ENCODE measurements at regions not wholly inside any gene's neighbourhood (a gene's known extent, or its start where the extent isn't known, plus 50 kb on each side); places are given as distances from the start of the nearest gene placed in this dataset.
"Not testable (repeated sequence)": the region's sequence is repeated elsewhere in the genome, so short reads cannot be mapped to it uniquely, and the experiment has no call there.

DNA sequence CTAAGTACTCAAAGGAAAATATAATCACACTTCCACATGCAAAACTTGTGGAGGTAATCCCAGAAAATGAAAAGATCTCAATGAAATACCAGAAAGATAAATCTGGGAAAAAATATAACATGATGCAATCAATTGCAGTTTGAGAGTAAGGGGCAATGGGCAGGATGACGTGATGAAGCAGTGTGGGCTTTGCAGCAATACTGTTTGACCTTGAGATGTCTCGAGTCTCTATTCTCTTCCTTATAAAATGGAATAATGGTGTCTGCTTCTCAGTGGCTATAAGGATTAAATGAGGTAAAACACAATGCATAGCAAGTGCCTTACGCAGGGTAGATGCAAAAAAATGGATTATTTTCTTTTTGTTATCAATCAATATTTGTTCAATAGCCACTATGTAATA lies 447.5 kb downstream of the BUD13 start:
- no peaks in the 10 kb centered on the region for H3K4me1 Mint-ChIP-seq
- H3K9me3 Mint-ChIP-seq, result no peaks in the 10 kb centered on the region
- H3K27ac Mint-ChIP-seq, result no peak overlapping the region
- no peak overlapping the region for H3K4me3 Mint-ChIP-seq
- DNase-seq (no peak), ATAC-seq (no peak)
- H3K27me3 Mint-ChIP-seq, result peaks cover 9% of the 10 kb centered on the region

DNA sequence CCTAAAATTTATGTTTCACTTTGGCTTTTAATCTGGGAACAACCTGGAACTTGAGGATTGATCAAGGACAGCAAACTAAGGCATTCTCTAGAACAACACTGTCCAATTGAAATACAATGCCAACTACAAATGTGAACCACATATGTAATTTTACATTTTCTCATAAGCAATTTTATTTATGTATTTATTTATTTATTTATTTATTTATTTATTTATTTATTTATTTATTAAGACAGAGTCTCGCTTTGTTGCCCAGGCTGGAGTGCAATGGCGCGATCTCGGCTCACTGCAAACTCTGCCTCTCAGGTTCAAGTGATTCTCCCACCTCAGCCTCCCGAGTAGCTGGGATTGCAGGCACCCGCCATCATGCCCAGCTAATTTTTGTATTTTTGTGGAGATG lies 448.7 kb downstream of the BUD13 start:
- H3K27me3 Mint-ChIP-seq, H3K27ac Mint-ChIP-seq, H3K9me3 Mint-ChIP-seq, H3K4me3 Mint-ChIP-seq, DNase-seq, H3K4me1 Mint-ChIP-seq, ATAC-seq: not testable (repeated sequence)

DNA sequence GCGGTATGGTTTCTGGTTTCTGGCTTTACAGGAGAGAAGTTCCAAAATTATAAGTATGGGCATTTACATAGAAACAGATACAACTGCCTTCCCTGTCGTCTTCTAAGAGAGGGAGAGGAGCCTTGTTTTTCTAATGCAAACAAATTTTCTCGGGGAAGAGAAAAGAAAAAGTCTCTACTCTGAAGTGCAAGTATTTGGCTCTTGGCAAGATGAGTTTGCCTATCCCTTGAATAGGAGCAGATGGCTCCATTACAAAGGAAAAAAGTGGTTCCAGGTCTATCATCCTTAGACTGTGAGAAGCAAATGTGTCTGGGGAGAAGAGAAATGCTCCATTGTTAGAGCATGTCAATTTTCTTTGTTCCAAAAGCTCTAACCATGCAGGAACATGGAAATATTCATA lies 455.6 kb downstream of the BUD13 start:
- Mint-ChIP-seq H3K27ac (no peak overlapping the region), H3K9me3 (no peaks in the 10 kb centered on the region), H3K27me3 (peaks cover 38% of the 10 kb centered on the region), H3K4me3 (no peak overlapping the region), H3K4me1 (no peaks in the 10 kb centered on the region)
- ATAC-seq (no peak), DNase-seq (no peak)

DNA sequence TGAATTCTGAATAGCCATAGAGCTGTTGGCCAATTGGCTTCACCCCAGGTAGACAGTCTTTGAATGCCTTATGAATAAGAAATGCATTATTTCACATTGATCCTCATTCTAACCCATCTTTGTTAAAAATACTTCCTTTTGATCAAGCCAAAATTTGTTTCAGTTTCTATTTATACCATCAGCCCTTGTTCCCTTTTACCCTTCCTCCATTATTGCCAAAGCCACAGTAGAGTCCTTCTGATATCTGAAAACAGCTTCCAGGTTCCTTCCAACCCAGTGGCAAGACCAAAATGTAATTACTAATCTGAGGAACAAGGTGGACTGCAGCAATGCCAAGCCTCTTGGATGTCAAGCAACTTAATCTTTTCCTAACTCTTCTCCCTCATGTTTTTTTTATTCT lies 458.8 kb downstream of the BUD13 start:
- ATAC-seq (no peak), DNase-seq (no peak)
- peaks cover 49% of the 10 kb centered on the region for H3K27me3 Mint-ChIP-seq
- H3K4me3 Mint-ChIP-seq, result no peak overlapping the region
- no peaks in the 10 kb centered on the region for H3K4me1 Mint-ChIP-seq
- H3K27ac Mint-ChIP-seq, result peak overlapping the region in 1 of 2 donors; percentile 85
- H3K9me3 Mint-ChIP-seq, result peaks cover 0 to 6% of the 10 kb centered on the region in 2 donors

DNA sequence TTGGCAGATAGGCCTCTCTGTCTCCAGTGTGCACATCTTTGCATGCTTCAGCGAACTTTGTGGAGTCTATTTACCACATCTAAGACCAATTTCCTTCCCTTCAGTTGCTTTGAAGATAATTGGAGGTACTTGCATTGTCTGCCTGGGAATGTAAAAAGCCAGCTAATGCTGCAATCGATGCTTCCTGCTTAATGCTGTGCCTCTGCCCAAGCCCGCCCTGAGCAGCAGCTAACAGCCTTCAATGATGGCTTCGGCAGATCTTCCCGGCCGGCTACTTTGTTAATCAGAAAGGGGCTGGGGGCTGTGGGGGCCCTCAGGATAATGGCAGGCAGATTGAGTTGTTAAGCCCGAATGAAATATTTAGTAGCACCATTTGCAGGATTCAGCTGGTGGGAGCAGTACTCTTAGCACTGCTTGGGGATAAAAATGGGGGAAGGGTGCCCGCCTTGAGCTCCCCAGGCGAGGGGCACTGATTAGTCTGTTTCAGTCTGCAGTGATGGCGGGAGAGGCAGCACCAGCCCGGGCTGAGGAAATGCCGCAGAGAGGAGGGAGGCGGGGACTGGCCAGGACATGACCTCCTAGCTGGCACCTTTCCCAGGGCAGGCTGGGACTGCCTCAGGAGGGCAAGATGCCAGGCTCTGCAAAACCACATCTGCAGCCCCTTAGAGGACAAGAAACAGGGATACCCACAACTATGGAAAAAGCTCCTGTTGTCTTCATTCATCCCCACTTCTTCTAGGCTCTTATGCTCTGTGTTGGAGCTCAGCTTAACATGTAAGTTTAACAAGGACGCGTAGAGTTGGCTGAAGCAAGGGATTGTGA lies 460.0 kb downstream of the BUD13 start:
- Mint-ChIP-seq H3K27me3 (peaks cover 49% of the 10 kb centered on the region), H3K4me3 (no peak overlapping the region), H3K27ac (no peak overlapping the region), H3K9me3 (peaks cover 0 to 6% of the 10 kb centered on the region in 2 donors), H3K4me1 (no peaks in the 10 kb centered on the region)
- ATAC-seq (no peak), DNase-seq (no peak)

DNA sequence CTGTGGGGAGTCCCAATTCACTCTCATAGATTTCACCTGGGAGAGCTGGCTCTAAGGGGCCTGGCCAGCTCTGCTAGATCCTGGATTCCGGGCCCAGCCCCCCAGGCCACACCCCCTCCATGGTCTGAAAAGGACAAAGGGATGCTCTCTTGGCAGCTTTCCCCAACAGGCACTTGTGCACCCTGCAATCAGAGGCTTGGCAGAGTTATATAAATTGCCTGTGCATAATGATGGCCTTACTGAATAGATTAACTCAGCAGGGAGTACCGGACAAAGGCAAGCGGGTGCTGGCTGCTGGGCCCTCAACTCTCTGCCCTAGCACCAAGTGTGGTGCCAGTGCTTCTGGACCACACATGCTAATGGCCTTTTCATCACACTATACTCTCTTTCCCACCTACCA lies 461.6 kb downstream of the BUD13 start:
- Mint-ChIP-seq H3K4me3 (no peak overlapping the region), H3K4me1 (no peaks in the 10 kb centered on the region), H3K27me3 (peaks cover 46% of the 10 kb centered on the region), H3K9me3 (peaks cover 0 to 6% of the 10 kb centered on the region in 2 donors), H3K27ac (no peak overlapping the region)
- DNase-seq, result no peak
- no peak for ATAC-seq

DNA sequence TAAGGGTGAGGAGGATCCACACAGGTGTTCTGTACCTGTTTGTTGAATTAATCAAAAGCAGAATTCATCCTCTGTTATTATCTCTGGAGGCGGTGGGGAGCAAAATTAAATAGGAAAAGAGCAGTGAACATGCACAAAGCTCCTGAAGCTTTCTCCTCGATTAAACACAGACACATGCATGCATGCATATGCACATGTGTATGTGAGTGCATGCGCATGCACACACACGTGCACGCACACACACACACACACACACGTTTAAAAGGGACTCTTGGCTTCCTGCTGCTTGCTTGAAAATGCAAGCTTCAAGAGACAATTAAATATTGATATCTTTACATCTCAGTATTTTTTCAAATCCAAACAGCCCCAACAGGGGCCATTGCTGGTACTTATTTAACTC lies 462.1 kb downstream of the BUD13 start:
- H3K27ac Mint-ChIP-seq, result no peak overlapping the region
- no peaks in the 10 kb centered on the region for H3K4me1 Mint-ChIP-seq
- DNase-seq (no peak), ATAC-seq (no peak)
- peaks cover 0 to 6% of the 10 kb centered on the region in 2 donors for H3K9me3 Mint-ChIP-seq
- H3K4me3 Mint-ChIP-seq, result no peak overlapping the region
- H3K27me3 Mint-ChIP-seq, result peaks cover 48% of the 10 kb centered on the region

DNA sequence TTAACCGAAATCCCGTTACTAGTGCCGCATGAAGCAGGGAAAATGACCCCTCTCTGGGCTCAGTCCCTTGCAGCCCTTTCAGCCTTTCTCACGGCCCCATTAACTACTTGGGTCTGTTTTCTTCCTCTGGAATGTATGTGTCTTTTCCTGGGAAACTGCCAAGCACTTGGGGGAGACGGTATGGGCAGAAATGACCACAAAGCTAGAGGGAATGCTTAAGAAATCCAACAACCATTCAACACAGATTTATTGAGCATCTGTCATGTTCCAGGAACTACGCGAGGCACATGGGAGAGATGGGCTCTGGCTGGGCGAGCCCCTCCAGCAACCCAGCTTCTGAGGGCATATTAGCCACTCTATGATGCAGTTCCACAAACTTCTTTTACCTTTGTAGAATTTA lies 462.6 kb downstream of the BUD13 start:
- H3K4me3 Mint-ChIP-seq, result no peak overlapping the region
- DNase-seq (no peak), ATAC-seq (no peak)
- H3K27ac Mint-ChIP-seq, result no peak overlapping the region
- H3K9me3 Mint-ChIP-seq, result peaks cover 0 to 6% of the 10 kb centered on the region in 2 donors
- no peaks in the 10 kb centered on the region for H3K4me1 Mint-ChIP-seq
- peaks cover 48% of the 10 kb centered on the region for H3K27me3 Mint-ChIP-seq

DNA sequence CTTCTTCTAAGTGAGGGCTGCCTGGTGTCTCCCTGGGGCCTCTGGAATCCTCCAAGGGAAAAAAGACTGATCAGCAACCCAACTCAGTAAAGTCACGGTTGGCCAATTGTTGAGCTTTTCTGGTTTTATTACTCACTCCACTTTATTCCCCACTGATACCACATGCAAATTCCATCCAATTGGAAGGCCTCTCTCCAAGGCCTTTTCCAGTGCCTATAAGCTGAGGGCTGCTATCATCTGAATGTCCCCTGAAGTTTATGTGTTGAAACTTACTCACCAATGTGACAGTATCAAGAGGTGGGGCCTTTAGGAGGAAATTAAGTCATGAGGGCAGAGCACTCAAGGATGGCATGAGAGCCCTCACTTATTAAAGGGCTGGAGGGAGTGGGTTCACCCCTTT lies 463.3 kb downstream of the BUD13 start:
- DNase-seq (no peak), ATAC-seq (no peak)
- H3K4me1 Mint-ChIP-seq, result no peaks in the 10 kb centered on the region
- peaks cover 0 to 11% of the 10 kb centered on the region in 2 donors for H3K9me3 Mint-ChIP-seq
- no peak overlapping the region for H3K27ac Mint-ChIP-seq
- no peak overlapping the region for H3K4me3 Mint-ChIP-seq
- peaks cover 41% of the 10 kb centered on the region for H3K27me3 Mint-ChIP-seq

DNA sequence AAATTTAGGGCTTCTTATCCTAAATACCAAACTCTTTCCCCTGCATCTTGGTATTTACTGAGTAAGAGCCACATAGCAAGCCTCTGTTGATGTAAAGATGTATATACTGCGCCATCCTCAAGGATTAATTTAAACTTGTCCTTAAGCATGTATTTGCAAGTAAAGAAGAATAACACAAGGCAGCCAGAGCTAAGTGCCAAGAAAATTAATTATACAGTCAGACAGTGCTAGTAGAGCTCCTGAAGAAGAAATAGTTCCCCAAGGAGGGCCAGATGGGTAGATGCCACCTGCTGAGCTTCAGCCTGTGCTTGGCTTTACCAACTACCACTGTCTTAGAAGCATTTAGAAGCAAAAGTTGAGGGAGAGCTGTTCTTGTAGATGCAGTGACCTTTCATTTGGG lies 470.0 kb downstream of the BUD13 start:
- no peaks in the 10 kb centered on the region for H3K4me1 Mint-ChIP-seq
- no peak overlapping the region for H3K4me3 Mint-ChIP-seq
- peaks cover 0 to 5% of the 10 kb centered on the region in 2 donors for H3K9me3 Mint-ChIP-seq
- no peak overlapping the region for H3K27ac Mint-ChIP-seq
- H3K27me3 Mint-ChIP-seq, result peaks cover 7% of the 10 kb centered on the region
- DNase-seq, result no peak
- no peak for ATAC-seq

DNA sequence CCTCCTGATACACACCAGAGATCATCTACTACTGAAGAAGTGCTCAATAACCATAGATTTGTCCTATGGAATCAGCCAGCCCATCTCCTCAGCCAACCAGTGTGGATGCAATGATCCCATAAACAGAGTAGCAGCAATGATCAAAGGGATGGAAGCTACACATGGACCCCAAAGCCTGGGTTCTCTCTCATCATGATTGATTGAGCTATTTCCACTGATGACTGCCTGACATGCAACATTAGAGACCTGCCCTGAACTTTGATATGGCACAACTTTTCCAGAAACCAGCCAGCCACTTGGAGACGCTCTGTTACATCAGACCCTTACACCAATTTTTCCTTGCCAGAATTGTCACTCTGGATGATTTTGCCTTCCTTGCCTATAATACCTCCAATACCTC lies 471.6 kb downstream of the BUD13 start:
- Mint-ChIP-seq H3K27ac (no peak overlapping the region), H3K4me3 (no peak overlapping the region), H3K4me1 (no peaks in the 10 kb centered on the region), H3K27me3 (peaks cover 5% of the 10 kb centered on the region), H3K9me3 (peaks cover 0 to 5% of the 10 kb centered on the region in 2 donors)
- DNase-seq (no peak), ATAC-seq (no peak)

DNA sequence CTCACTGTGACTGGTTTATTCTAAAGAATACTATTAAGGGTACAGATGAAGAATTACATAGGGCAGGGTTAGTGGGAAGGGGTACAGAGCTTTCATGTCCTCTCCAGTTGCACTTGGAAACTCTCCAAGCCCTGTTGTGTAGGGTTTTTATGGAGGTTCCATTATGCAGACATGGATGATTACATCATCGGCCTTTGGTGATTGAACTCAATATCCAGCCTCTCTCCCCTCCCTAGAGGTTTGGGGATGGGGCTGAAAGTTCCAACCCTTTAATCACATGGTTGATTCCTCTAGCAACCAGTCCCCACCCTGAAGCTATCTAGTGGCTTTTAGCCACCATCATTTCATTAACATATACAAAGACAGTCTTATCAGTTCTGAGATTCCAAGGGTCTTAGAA lies 472.6 kb downstream of the BUD13 start:
- DNase-seq (no peak), ATAC-seq (no peak)
- Mint-ChIP-seq H3K4me1 (no peaks in the 10 kb centered on the region), H3K27me3 (no peaks in the 10 kb centered on the region), H3K9me3 (peaks cover 0 to 5% of the 10 kb centered on the region in 2 donors), H3K4me3 (no peak overlapping the region), H3K27ac (no peak overlapping the region)

DNA sequence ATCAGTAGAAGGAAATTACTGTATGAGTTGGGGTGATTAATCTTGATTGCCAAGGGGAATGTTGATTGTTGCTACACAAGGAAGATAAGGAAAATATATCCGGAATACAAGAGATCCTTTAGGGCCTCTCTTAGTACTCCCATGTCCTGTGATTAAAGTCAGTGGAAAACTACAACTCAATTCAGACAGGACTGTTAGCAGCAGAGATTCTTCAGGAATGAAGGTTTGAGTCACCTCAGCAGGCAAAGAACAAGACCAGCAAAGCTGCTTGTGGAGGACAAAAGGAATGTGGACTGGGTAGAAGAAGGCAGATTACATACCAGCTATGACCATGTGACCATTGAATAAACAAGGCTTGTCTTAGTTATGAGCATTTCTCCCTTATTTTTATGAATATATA lies 478.2 kb downstream of the BUD13 start:
- no peak overlapping the region for H3K27ac Mint-ChIP-seq
- no peak overlapping the region for H3K4me3 Mint-ChIP-seq
- H3K9me3 Mint-ChIP-seq, result peaks cover 0 to 8% of the 10 kb centered on the region in 2 donors
- no peaks in the 10 kb centered on the region for H3K27me3 Mint-ChIP-seq
- no peak for DNase-seq
- ATAC-seq, result no peak
- no peaks in the 10 kb centered on the region for H3K4me1 Mint-ChIP-seq

DNA sequence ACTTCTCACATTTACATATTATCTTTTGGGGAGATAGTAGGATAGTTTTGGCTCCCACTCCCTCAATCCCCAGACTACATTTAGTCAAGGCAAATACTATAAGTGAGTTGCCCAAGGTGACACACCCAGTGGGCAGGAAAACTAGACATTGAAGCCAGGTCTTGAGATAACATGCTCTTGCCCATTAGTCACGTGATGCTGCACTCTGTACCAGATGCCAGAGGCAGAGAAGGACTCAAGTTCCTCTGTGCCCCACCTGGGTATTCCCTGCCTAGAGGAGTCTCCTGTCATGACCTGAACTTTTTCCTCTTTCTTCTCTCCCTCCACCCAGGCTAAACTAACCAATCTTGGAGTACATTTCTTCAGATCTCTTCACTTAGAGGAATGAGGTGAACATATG lies 484.9 kb downstream of the BUD13 start:
- no peak for DNase-seq
- ATAC-seq, result no peak
- peaks cover 0 to 22% of the 10 kb centered on the region in 2 donors for H3K9me3 Mint-ChIP-seq
- no peak overlapping the region for H3K4me3 Mint-ChIP-seq
- no peaks in the 10 kb centered on the region for H3K27me3 Mint-ChIP-seq
- no peaks in the 10 kb centered on the region for H3K4me1 Mint-ChIP-seq
- no peak overlapping the region for H3K27ac Mint-ChIP-seq

DNA sequence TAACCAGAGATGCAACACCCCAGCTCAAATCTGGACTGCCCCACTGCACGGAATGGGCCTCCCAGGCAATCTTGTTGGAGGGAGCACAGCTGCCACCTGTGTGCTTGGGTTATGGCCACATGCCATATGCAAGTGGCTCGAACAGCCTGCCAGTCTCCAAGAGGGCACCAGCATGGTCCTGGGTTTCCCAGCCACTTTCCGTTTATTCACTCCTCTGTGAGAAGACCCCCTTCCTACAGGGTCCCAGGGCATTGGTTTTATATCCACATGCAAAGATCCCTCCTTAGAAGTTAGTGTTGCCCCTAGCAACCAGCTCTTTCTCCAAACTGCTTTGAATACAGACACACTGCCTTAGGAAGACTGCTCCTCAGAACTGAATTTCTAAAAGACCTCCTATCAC lies 487.8 kb downstream of the BUD13 start:
- DNase-seq, result no peak
- Mint-ChIP-seq H3K4me3 (no peak overlapping the region), H3K27me3 (no peaks in the 10 kb centered on the region), H3K9me3 (peaks cover 0 to 15% of the 10 kb centered on the region in 2 donors), H3K4me1 (no peaks in the 10 kb centered on the region), H3K27ac (no peak overlapping the region)
- ATAC-seq, result no peak

DNA sequence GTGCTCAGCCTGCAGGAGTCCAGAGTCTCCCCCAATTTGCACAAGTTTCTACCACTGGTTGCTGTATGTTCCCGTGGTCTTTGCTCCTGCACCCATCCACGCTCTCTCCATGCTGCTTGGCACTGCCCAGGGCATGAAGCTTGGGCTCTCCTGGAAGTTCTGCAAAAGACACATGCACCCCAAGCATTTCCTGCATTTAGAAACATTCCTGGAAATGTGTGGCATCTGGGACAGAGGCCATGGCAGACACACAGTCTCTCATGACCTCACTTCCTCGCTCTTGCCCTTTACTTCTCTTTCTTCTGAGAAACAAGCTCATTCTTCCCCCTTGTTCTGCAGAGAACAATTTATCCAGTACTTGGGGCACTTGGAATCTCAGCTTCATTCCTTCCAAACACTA lies 489.5 kb downstream of the BUD13 start:
- DNase-seq (no peak), ATAC-seq (no peak)
- Mint-ChIP-seq H3K9me3 (peaks cover 0 to under 1% of the 10 kb centered on the region in 2 donors), H3K27ac (no peak overlapping the region), H3K4me3 (no peak overlapping the region), H3K27me3 (no peaks in the 10 kb centered on the region), H3K4me1 (no peaks in the 10 kb centered on the region)

DNA sequence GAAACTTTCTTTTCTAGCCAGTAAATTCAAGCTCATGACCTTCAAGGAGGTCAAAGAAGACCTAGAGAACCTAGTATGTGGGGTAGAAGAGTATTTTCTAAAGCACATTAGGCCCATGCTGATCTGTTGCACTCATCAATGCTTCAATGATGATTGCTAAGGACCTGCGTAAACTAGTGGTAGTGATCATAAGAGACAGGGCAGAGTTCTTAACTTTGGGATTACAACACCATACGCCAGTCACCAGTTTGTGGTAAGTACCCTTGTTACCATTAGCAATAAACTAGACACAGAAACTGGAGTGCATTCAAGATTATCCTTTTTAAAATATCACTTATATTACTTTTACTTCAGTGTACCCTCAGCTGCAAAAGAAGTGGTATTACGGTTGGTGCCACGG lies 490.3 kb downstream of the BUD13 start:
- H3K4me1 Mint-ChIP-seq, result no peaks in the 10 kb centered on the region
- DNase-seq (no peak), ATAC-seq (no peak)
- H3K27me3 Mint-ChIP-seq, result no peaks in the 10 kb centered on the region
- no peaks in the 10 kb centered on the region for H3K9me3 Mint-ChIP-seq
- no peak overlapping the region for H3K27ac Mint-ChIP-seq
- no peak overlapping the region for H3K4me3 Mint-ChIP-seq
